NCI-H1105 (cell line): ENCODE measurements at regions not wholly inside any gene's neighbourhood (a gene's known extent, or its start where the extent isn't known, plus 50 kb on each side); places are given as distances from the start of the nearest gene placed in this dataset.

Experiments used
- DNase-seq: peaks from one replicate; lab custom pipeline; 2025; lab: John Stamatoyannopoulos, UW

GRCh38 chr4:15339737-15340136 is 88.1 kb upstream of the C1QTNF7 start:
- no peak for DNase-seq

DNA sequence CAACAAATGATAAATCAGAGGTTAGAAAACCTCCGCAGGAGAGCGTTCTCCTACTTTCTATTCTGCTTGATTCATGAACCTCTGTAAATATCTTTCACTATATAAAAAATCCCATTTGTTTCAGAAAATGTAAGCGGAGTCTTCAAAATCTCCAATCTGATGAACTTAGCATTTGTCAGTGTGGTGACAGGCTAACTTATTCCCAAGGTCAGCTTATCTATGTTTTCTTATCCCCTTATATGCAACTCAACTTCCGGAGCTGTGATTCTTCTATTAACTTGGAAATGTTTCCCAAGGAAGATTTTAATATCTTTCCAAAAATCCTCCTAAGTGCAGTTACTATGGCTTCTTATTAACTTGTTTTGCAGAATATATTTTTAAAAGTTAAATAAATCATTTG is 87.5 kb upstream of the C1QTNF7 start:
- no peak for DNase-seq

DNA sequence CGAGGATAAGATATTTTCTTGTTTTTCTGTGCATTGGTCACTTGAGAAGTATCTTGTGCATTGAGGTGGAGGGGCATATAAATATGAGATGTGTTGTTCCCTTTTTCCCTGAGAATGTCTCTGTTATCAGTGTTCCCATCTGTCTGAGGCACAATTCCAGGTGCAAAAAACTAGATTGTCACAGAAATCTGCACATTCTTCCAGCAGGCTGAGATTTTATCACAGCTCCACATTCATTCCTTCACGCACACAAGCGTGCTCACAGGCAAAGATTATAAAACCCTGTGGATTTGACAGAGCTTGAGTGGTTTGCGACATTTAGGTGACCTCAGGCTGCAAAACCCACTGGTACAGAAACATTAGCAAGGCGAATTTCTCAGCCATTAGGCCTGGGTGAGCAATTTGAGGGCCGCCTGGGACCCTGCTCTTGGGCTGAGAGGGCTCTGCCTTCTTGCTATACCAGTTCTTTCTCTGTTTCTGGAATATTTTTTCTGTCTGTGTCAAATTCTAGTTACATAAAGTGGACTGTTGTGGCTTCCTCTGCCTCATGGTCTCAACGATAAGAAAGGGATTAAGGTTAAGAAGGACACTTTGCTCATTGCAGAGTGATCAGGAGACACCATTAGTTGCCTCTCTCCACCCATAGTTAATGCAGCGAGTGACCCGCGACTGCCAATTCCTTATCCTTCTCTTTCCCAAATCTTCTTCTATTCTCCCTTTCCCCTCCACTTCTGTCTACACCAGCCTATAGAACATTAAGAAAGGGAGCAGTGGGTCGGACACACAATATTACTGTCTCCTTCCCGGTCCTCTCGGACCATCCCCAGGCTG is 86.7 kb upstream of the C1QTNF7 start:
- DNase-seq, result no peak

DNA sequence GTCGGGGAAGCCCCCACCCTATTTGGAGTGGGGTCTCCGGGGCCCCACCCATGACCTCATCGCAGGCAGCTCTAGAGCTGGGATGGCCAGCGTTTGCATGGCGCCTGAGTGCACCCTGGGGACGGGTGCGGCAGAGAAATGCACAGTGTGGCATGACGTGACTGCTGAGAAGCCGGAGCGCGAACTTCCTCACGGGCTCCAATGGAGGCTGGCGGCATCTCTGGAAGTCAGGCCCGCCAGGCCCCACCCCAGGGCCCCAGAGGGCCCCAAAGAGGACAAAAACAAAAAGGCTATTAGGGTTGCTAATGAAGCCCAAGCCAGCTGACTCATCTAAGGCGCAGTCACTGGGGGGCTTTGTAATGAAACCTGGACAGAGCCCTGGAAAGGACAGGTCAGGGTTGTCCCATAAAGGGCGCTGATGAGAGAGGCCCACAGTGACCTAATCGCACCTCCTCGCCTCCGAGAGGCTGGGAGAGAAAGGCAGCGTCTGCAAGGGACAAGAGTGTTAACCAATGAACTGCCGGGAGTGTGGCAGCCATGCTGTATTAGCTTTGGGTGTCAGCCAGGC is 86.0 kb upstream of the C1QTNF7 start:
- DNase-seq, result no peak

GRCh38 chr4:15343000-15343399 is 84.8 kb upstream of the C1QTNF7 start:
- no peak for DNase-seq

- DNase-seq, result no peak
These were observed 84.3 kb upstream of the C1QTNF7 start for GRCh38 chr4:15343581-15343980.

GRCh38 chr4:15344041-15344440 is 83.8 kb upstream of the C1QTNF7 start:
- DNase-seq, result no peak

GRCh38 chr4:15345134-15345533 is 82.7 kb upstream of the C1QTNF7 start:
- no peak for DNase-seq

DNA sequence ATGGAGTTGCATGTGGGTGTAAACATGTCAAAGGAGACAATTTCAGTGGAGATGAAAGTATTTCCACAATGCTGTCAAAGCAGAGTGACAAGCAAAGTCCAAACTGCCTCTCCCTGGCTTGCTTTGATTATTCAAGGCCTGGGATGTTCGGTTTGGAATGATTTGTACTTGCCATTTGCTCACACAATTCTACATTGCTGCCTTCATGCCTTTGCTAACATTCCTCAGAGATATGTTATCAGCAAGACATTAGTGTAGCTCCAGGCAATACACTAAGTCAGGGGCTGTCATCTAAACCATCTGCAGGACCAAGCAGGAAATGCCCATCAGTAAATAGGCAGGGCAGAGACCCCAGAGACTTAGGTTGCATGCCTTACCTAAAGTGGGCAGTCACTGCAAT is 79.6 kb upstream of the C1QTNF7 start:
- DNase-seq, result no peak

- DNase-seq, result no peak
These were observed 79.1 kb upstream of the C1QTNF7 start for GRCh38 chr4:15348695-15349094.

GRCh38 chr4:15349531-15349935 is 78.3 kb upstream of the C1QTNF7 start:
- no peak for DNase-seq

DNA sequence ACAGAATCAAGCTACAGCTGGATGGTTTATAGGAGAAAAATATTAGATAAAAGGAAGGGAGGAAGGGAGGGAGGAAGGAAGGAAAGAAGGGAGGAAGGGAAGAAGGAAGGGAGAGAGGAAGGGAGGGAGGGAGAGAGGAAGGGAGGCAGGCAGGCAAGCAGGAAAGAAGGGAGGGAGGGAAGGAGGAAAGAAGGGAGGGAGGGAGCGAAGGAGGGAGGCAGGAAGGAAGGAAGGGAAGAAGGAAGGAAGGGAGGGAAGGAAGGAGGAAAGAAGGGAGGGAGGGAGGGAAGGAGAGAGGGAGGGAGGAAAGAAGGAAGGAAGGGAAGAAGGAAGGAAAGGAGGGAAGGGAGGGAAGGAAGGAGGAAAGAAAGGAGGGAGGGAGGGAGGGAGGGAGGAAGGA is 77.9 kb upstream of the C1QTNF7 start:
- no peak for DNase-seq

GRCh38 chr4:15352524-15352923 is 75.3 kb upstream of the C1QTNF7 start:
- DNase-seq, result no peak

DNA sequence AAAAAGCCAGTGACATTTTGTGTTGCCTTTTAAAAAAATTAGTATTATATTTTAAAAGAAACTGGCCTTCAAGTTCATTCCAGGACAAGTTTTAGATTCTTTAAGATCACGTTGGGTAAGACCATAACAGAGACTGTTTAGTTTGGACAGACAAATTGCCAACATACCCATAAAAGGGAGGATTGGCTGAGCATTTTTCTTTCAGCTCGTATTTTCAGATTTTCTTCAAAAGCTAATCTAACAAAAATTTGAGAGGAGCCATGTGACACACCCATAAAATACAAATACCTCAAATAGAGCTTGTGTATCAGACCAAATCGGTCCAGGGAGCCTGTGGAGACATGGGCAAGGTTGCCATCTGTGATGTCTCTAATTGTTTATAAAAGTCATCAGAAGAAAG is 74.6 kb upstream of the C1QTNF7 start:
- no peak for DNase-seq

DNA sequence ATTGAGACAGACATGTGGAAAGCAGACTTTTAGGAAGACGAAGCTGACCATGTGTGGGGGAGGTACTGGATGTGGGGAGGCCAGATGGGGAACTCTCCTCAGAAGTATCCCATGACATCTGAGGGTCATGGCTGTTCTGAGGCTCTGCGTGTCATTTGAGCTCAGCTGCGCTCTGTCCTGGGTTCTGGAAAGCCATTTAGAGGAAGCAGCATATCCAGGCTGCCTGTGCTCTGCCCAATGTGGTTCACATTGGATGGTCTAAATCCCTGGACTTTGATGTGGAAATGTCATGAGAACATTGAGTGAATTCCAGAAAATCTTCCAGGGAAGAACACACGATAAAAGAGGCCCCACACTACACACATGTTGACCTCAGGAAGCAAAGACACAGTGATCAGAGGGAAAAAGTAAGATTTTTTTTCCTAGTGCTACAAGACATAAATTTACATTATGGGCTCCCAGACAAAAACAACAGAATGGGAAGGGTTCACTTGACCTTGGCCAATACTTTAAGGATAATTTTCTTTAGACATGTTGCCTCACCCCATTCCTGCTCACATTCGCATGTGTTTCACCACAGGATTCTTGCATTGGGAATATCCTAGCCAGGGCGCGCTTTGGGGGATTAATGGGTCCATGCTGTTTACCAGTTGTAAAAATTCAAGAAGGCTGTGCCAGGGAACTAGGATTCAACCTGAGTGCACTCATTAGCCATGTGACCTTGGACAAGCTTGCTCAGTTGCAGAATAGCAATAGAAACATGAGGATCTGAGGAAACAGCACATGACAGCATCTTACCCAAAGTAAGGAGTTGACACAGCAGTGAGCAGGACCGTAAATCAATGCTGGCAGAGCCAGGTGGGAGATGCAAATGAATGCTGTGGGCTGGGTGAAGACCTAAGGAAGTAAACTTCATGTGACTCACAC is 73.2 kb upstream of the C1QTNF7 start:
- no peak for DNase-seq

- no peak for DNase-seq
These were observed 66.3 kb upstream of the C1QTNF7 start for GRCh38 chr4:15361529-15361928.

GRCh38 chr4:15362541-15362940 is 65.3 kb upstream of the C1QTNF7 start:
- DNase-seq, result no peak

DNA sequence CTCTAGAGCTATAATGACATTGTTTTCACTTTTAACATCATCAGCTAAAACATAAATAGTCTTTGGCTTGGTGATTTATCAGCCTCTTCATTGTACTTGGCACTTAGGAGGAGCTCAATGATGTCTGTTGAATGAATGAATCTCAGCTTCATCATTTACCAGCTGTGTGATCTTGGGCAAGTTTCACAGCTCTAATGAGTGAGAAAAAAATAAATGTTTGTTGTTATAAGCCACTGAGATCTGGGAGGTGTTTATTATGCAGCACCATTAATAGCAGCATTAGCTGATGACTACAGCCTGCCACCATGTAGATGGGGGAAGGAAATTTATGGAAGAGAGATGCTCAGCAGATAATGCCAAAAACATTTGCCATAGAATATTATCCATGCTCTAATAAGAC is 63.6 kb upstream of the C1QTNF7 start:
- no peak for DNase-seq

GRCh38 chr4:15365641-15366040 is 62.2 kb upstream of the C1QTNF7 start:
- DNase-seq, result no peak

DNA sequence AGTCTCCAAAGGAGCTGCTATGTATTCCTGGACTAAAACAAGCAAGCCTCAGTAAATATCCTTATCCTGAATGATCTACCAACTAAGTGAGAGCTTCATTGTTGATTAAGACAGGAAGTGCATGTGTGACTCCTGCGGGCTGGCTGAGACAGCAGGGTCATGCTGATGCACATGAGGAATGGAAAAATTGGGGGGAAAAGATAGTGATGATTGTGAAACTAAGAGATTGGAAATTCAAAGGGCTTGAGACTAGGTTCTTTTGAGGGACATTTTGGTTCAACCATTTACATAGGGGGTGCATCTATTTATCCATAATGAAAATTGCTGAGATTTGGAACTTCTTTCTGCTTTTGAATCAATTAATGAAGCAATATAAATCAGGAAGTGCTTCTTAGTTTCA is 61.1 kb upstream of the C1QTNF7 start:
- no peak for DNase-seq

DNA sequence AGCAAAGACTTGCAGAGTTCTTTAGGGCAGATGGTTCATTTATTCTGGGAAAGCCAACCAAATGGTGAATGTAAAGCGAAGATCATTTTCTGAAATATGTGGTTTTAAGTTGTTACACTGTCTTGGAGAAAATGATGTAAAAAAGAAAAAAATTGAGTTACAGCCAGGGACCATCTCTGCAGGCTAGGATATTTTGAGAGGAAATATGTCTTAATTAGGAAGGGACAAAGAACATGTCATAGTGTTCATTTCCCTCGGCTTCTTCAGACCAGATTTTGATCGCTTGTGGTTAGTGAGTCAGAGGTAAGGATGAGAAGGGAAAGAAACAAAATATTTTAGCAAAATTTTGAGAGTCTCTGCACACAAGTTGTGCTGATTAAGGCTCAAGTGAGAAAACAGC is 59.0 kb upstream of the C1QTNF7 start:
- no peak for DNase-seq

DNA sequence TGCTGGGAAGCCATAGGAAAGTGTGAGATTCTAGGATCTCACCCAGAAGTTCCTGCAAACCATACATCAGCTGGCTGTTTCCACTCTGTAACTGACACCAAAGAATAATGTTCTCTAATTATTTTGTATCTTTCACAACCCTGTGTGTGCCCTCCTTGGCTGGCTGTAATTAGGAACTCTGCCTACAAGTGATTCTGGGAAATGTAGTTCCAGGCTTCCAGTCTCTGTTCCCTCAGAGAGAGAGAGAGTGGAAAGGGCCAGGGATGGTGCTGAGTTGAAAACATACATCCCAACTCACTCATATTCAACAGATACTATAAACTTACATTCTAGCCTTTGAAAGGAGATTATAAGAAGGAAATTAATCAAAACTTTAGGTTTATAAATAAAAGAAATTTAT is 57.5 kb upstream of the C1QTNF7 start:
- no peak for DNase-seq

DNA sequence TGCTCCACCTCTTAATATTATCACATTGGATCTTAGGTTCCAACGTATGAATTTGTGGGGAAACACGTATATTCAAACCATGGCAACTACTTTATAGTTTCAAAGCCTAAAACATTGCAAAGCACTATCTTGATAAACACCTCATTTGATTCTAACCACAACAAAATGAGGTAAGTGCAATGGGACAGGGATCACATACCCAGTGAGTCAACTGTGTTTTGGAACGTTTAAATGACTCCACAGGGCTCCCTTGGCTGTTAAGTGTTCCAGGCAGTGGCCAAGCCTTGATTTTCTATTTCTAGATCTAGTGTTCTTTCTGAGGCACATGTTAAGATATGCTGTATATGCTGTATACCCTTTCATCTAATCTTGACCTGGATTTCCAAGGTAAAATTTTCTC is 54.5 kb upstream of the C1QTNF7 start:
- DNase-seq, result no peak
